H1 (cell line): ENCODE measurements at regions not wholly inside any gene's neighbourhood (a gene's known extent, or its start where the extent isn't known, plus 50 kb on each side); places are given as distances from the start of the nearest gene placed in this dataset.

Experiments used
- CTCF ChIA-PET: fragments of 300-600 bp; sonication (Branson Sonifier 250); formaldehyde crosslinking; loops from one replicate; lab custom pipeline; 2021; ENCODE audit not compliant: partially characterized antibody; lab: Charles Lee
- POLR2A ChIA-PET: fragments of 300-600 bp; sonication (Branson Sonifier 250); formaldehyde crosslinking; loops from one replicate; lab custom pipeline; 2021; ENCODE audit warnings: inconsistent platforms; ENCODE audit not compliant: partially characterized antibody; lab: Charles Lee
- DNase-seq, 2 experiments: peaks; one replicate each; pipeline versions ENCODE4 v3.0.0 to v3.0.0-alpha.2; 2010 to 2022; ENCODE audit warnings: low spot score in 2 of 2, low read depth in 1 of 2, mixed read lengths in 1 of 2
- FAIRE-seq: peaks from 2 replicates; lab custom pipeline; 2011; peaks lifted over from hg19 to GRCh38; lab: Jason Lieb, UNC
- H2AFZ ChIP-seq: 2 replicates; pipeline ENCODE4 v1.8.1; 2012; ENCODE audit warnings: low read length, inconsistent platforms
- H2AK5ac ChIP-seq: 2 replicates; pipeline ENCODE4 v1.6.1; 2013; ENCODE audit warnings: low read depth, low read length
- H2BK120ac ChIP-seq: replicated peaks from 2 replicates; pipeline ENCODE3; 2013; ENCODE audit warnings: low read depth, low read length, inconsistent platforms
- H2BK12ac ChIP-seq: 2 replicates; pipeline ENCODE4 v1.6.1; 2013; ENCODE audit warnings: low read depth, low read length
- H2BK15ac ChIP-seq: 2 replicates; pipeline ENCODE4 v1.6.1; 2013; ENCODE audit warnings: low read length
- H2BK20ac ChIP-seq: 2 replicates; pipeline ENCODE4 v1.6.1; 2013; ENCODE audit warnings: low read length
- H2BK5ac ChIP-seq: 2 replicates; pipeline ENCODE4 v1.6.1; 2013; ENCODE audit warnings: low read depth, low read length
- H3K14ac ChIP-seq: 2 replicates; pipeline ENCODE4 v1.6.1; 2013; ENCODE audit warnings: inconsistent platforms; ENCODE audit not compliant: insufficient read length
- H3K18ac ChIP-seq: 2 replicates; pipeline ENCODE4 v1.6.1; 2013; ENCODE audit warnings: low read length; ENCODE audit errors: extremely low read depth
- H3K23ac ChIP-seq: 2 replicates; pipeline ENCODE4 v1.6.1; 2013; ENCODE audit warnings: inconsistent platforms; ENCODE audit not compliant: insufficient read length
- H3K23me2 ChIP-seq: 2 replicates; pipeline ENCODE4 v1.6.1; 2013; ENCODE audit warnings: low read depth, low read length
- H3K27ac ChIP-seq: 2 replicates; pipeline ENCODE4 v1.6.1; 2011; ENCODE audit warnings: low read depth, low read length, inconsistent platforms
- H3K27me3 ChIP-seq, 4 experiments: replicated peaks in 1 of 4; 1 replicate in 1 of 4; 2 replicates in 3 of 4; pipeline versions ENCODE4 v1.6.1 to v1.8.1; 2011 to 2013; ENCODE audit warnings: low read length in 3 of 4, mild to moderate bottlenecking in 3 of 4, inconsistent platforms in 2 of 4, mixed read lengths in 2 of 4, moderate library complexity in 1 of 4; ENCODE audit not compliant: control insufficient read depth in 3 of 4, insufficient read depth in 3 of 4; ENCODE audit errors: extremely low read depth in 1 of 4
- H3K36me3 ChIP-seq, 4 experiments: 2 replicates each; pipeline versions ENCODE4 v1.6.1 to v1.8.1; 2011 to 2013; ENCODE audit warnings: mild to moderate bottlenecking in 4 of 4, low read length in 3 of 4, moderate library complexity in 2 of 4, control low read depth in 1 of 4, inconsistent platforms in 1 of 4; ENCODE audit not compliant: insufficient read depth in 4 of 4, control insufficient read depth in 2 of 4
- H3K4ac ChIP-seq: replicated peaks from 2 replicates; pipeline ENCODE3; 2013; ENCODE audit warnings: low read length, low read depth, mixed read lengths, inconsistent platforms; ENCODE audit not compliant: insufficient read length
- H3K4me1 ChIP-seq, 4 experiments: replicated peaks in 1 of 4; 1 replicate in 1 of 4; 2 replicates in 3 of 4; pipeline versions ENCODE4 v1.6.1 to v1.8.1; 2011 to 2013; ENCODE audit warnings: low read length in 3 of 4, inconsistent platforms in 2 of 4, mixed read lengths in 1 of 4; ENCODE audit not compliant: insufficient read depth in 4 of 4, control insufficient read depth in 3 of 4
- H3K4me2 ChIP-seq, 2 experiments: 2 replicates each; pipeline versions ENCODE4 v1.6.1 to v1.8.1; 2011 to 2013; ENCODE audit warnings: low read depth in 2 of 2, low read length in 2 of 2, control low read depth in 1 of 2, inconsistent platforms in 1 of 2, mild to moderate bottlenecking in 1 of 2; ENCODE audit not compliant: insufficient read depth in 1 of 2
- H3K4me3 ChIP-seq, 4 experiments: fragments of 200-600, 300-600 bp in 1 of 4; sonication (generic), shearing (Covaris generic), sonication (Bioruptor Twin) in 1 of 4; 2 replicates each; pipeline versions ENCODE4 v1.5.1 to v1.8.1; 2011 to 2016; ENCODE audit warnings: low read length in 4 of 4, low read depth in 3 of 4, control low read depth in 2 of 4, inconsistent platforms in 2 of 4, mild to moderate bottlenecking in 2 of 4, mixed read lengths in 1 of 4, moderate library complexity in 1 of 4; ENCODE audit not compliant: insufficient read depth in 2 of 4; ENCODE audit errors: extremely low read depth in 1 of 4
- H3K56ac ChIP-seq: replicated peaks from 2 replicates; pipeline ENCODE3; 2013; ENCODE audit warnings: low read depth, mild to moderate bottlenecking, mixed read lengths, low read length, inconsistent platforms; ENCODE audit not compliant: insufficient read length
- H3K79me1 ChIP-seq: 2 replicates; pipeline ENCODE4 v1.6.1; 2013; ENCODE audit warnings: low read depth, low read length, control low read depth
- H3K79me2 ChIP-seq, 2 experiments: 2 replicates each; pipeline versions ENCODE4 v1.6.1 to v1.8.1; 2012 to 2013; ENCODE audit warnings: low read length in 2 of 2, mild to moderate bottlenecking in 2 of 2, inconsistent platforms in 1 of 2; ENCODE audit not compliant: insufficient read depth in 2 of 2, control insufficient read depth in 1 of 2
- H3K9ac ChIP-seq, 4 experiments: replicated peaks in 1 of 4; 1 replicate in 1 of 4; 2 replicates in 3 of 4; pipeline versions ENCODE4 v1.6.1 to v1.8.1; 2011 to 2013; ENCODE audit warnings: low read depth in 3 of 4, low read length in 3 of 4, control low read depth in 2 of 4, mild to moderate bottlenecking in 2 of 4, moderate library complexity in 2 of 4, inconsistent platforms in 1 of 4; ENCODE audit errors: extremely low read depth in 1 of 4
- H3K9me3 ChIP-seq, 2 experiments: 2 replicates each; pipeline versions ENCODE4 v1.6.1 to v1.8.1; 2012 to 2013; ENCODE audit warnings: mild to moderate bottlenecking in 2 of 2, moderate library complexity in 2 of 2, control low read depth in 1 of 2, inconsistent platforms in 1 of 2, low read depth in 1 of 2, low read length in 1 of 2, mixed read lengths in 1 of 2; ENCODE audit not compliant: insufficient read depth in 2 of 2
- H4K20me1 ChIP-seq, 2 experiments: replicated peaks in 1 of 2; 2 replicates each; pipeline versions ENCODE3 to v1.8.1; 2011 to 2013; ENCODE audit warnings: inconsistent platforms in 2 of 2, low read length in 2 of 2, mild to moderate bottlenecking in 1 of 2; ENCODE audit not compliant: insufficient read depth in 2 of 2, control insufficient read depth in 1 of 2
- H4K5ac ChIP-seq: 2 replicates; pipeline ENCODE4 v1.6.1; 2013; ENCODE audit warnings: low read length, low read depth, mixed read lengths, inconsistent platforms; ENCODE audit not compliant: insufficient read length
- H4K8ac ChIP-seq: 2 replicates; pipeline ENCODE4 v1.8.0; 2013; ENCODE audit warnings: mild to moderate bottlenecking, moderate library complexity, low read length, inconsistent platforms; ENCODE audit not compliant: insufficient read depth; ENCODE audit errors: extremely low read depth
- H4K91ac ChIP-seq: replicated peaks from 2 replicates; pipeline ENCODE3; 2013; ENCODE audit warnings: low read length, mixed read lengths, inconsistent platforms; ENCODE audit not compliant: insufficient read length
- ATF3 ChIP-seq: IDR thresholded peaks from 2 replicates; pipeline ENCODE4 v1.6.1; 2011; ENCODE audit warnings: low read depth, mild to moderate bottlenecking, low read length; ENCODE audit not compliant: insufficient read depth
- CEBPB ChIP-seq: IDR thresholded peaks from 2 replicates; pipeline ENCODE4 v1.6.1; 2012; ENCODE audit warnings: low read depth, low read length
- WGBS, 2 experiments: shearing (Covaris generic) in 1 of 2; methylation state at CpG; one replicate each; pipeline versions ENCODE4 v1.1.6 to v1.1.7; 2013 to 2015; ENCODE audit warnings: low lambda C conversion rate in 2 of 2, mixed read lengths in 2 of 2, inconsistent platforms in 1 of 2, low coverage in 1 of 2, missing lambda C conversion rate in 1 of 2; ENCODE audit not compliant: insufficient replicate concordance in 2 of 2, insufficient coverage in 1 of 2, insufficient read length in 1 of 2; ENCODE audit errors: extremely low coverage in 1 of 2, missing lambda C conversion rate in 1 of 2; 5-methylcytosine and 5-hydroxymethylcytosine counted together

GRCh38 chr2:238506371-238507068 is 79.8 kb downstream of the ASB1 start:
- H3K9ac ChIP-seq: no peak overlapping the region

More at GRCh38 chr2:238506371-238507068, 79.8 kb downstream of the ASB1 start:
- no peak overlapping the region for H3K23ac ChIP-seq
- no peak overlapping the region for H2AFZ ChIP-seq
- H3K23me2 ChIP-seq: peaks cover 4% of the 10 kb centered on the region; the same call in 1 of the 2 replicates
- no peak overlapping the region for H4K5ac ChIP-seq
- H2BK20ac ChIP-seq: no peak overlapping the region
- no peak overlapping the region for H3K4me3 ChIP-seq
- no peak overlapping the region for H2BK15ac ChIP-seq
- peaks cover 0 to 3% of the 10 kb centered on the region in 2 experiments for H4K20me1 ChIP-seq
- H3K9me3 ChIP-seq: peaks cover 3 to 9% of the 10 kb centered on the region in 2 experiments; a peak in 2 of 4 replicates
- peaks cover 4 to 28% (median 13%) of the 10 kb centered on the region in 4 experiments; a peak in 6 of 7 replicates for H3K4me1 ChIP-seq
- H2BK5ac ChIP-seq: no peak overlapping the region
- no peak overlapping the region for H2BK12ac ChIP-seq
- no peaks in the 10 kb centered on the region for H3K79me1 ChIP-seq
- no peak overlapping the region for H4K8ac ChIP-seq
- H2BK120ac ChIP-seq: no peak overlapping the region
- no peaks in the 10 kb centered on the region for H3K79me2 ChIP-seq
- H3K4me2 ChIP-seq: no peak overlapping the region
- H3K14ac ChIP-seq: no peak overlapping the region
- no peak overlapping the region for H3K18ac ChIP-seq
- H3K36me3 ChIP-seq: no peaks in the 10 kb centered on the region; a peak in 1 of 8 replicates
- no peak for FAIRE-seq
- CTCF ChIA-PET: no interaction called here
- H3K4ac ChIP-seq: no peak overlapping the region
- 90% methylated on average over 17 of the region's 17 CpGs; no CpG with 5 or more reads in 1 of the 2 experiments for WGBS, 2 experiments
- DNase-seq: no peak
- H3K56ac ChIP-seq: no peak overlapping the region
- H3K27ac ChIP-seq: no peak overlapping the region
- no peak overlapping the region for H2AK5ac ChIP-seq
- TF ChIP-seq CEBPB (no peak), ATF3 (no peak)
- POLR2A ChIA-PET: no interaction called here
- no peaks in the 10 kb centered on the region for H3K27me3 ChIP-seq
- H4K91ac ChIP-seq: no peak overlapping the region
